GM18499 (cell line): ENCODE measurements at regions not wholly inside any gene's neighbourhood (a gene's known extent, or its start where the extent isn't known, plus 50 kb on each side); places are given as distances from the start of the nearest gene placed in this dataset.
"Not testable (repeated sequence)": the region's sequence is repeated elsewhere in the genome, so short reads cannot be mapped to it uniquely, and the experiment has no call there.

Source experiments
- ATAC-seq: cut with Tn5 transposase; IDR thresholded peaks from one replicate; pipeline ENCODE4 v1.9.1; 2021; ENCODE audit warnings: moderate number of reproducible peaks; ENCODE audit not compliant: insufficient read depth, unreplicated experiment

- ATAC-seq: peak; percentile 47
Measured at GRCh38 chr2:174697255-174697654, 67.0 kb downstream of the CHRNA1 start.

GRCh38 chr2:174694920-174695319 is 69.4 kb downstream of the CHRNA1 start:
- no peak for ATAC-seq

GRCh38 chr2:174694196-174694878 is 69.9 kb downstream of the CHRNA1 start:
- ATAC-seq: no peak

GRCh38 chr2:174693344-174693743 is 70.9 kb downstream of the CHRNA1 start:
- ATAC-seq: no peak

GRCh38 chr2:174692256-174692919 is 71.9 kb downstream of the CHRNA1 start:
- ATAC-seq: no peak

- no peak for ATAC-seq
Measured at GRCh38 chr2:174691201-174691779, 73.0 kb downstream of the CHRNA1 start.

- ATAC-seq: no peak
Measured at GRCh38 chr2:174690026-174690425, 74.2 kb downstream of the CHRNA1 start.

GRCh38 chr2:174688079-174688478 is 76.2 kb downstream of the CHRNA1 start:
- no peak for ATAC-seq

- no peak for ATAC-seq
Measured at GRCh38 chr2:174686430-174686829, 77.8 kb downstream of the CHRNA1 start.

GRCh38 chr2:174683392-174683759 is 80.9 kb downstream of the CHRNA1 start:
- no peak for ATAC-seq

GRCh38 chr2:174682578-174683391 is 81.5 kb downstream of the CHRNA1 start:
- ATAC-seq: no peak

GRCh38 chr2:174682007-174682577 is 82.2 kb downstream of the CHRNA1 start:
- ATAC-seq: no peak

- ATAC-seq: no peak
Measured at GRCh38 chr2:174681099-174682006, 82.9 kb downstream of the CHRNA1 start.

GRCh38 chr2:174680221-174680620 is 82.6 kb upstream of the WIPF1 start:
- ATAC-seq: no peak

GRCh38 chr2:174678395-174678794 is 80.8 kb upstream of the WIPF1 start:
- ATAC-seq: no peak

GRCh38 chr2:174675615-174676014 is 78.0 kb upstream of the WIPF1 start:
- no peak for ATAC-seq

GRCh38 chr2:174673876-174674275 is 76.3 kb upstream of the WIPF1 start:
- ATAC-seq: no peak

- ATAC-seq: no peak
Measured at GRCh38 chr2:174673440-174673839, 75.8 kb upstream of the WIPF1 start.

- not testable (repeated sequence) for ATAC-seq
Measured at GRCh38 chr2:174671532-174671931, 73.9 kb upstream of the WIPF1 start.

GRCh38 chr2:174670446-174670845 is 72.8 kb upstream of the WIPF1 start:
- ATAC-seq: no peak
